ENCODE measurements at regions not wholly inside any gene's neighbourhood (a gene's known extent, or its start where the extent isn't known, plus 50 kb on each side); places are given as distances from the start of the nearest gene placed in this dataset.

DNA sequence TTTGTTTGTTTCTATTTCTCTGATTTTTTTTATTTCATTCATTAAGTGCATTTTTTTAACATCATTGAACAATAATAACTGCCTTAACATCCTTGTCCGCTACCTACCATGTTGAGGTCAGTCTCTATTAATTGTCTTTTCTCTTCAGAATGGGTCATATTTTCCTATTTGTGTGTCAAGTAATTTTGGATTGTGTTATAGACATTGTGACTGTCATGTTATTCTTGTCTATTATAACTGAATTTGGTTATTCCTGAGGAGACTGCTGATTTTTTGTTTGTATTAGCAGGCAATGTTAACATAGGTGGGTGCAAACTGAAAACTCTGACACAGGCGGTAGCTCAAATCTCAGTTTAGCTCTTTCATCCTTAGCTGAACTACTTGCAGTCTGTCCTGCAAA is 169.9 kb downstream of the DICER1 start:
- H3K79me2 ChIP-seq (ENCODE audit: insufficient read depth, low read depth, low read length), result no peaks in the 10 kb centered on the region
- no peaks in the 10 kb centered on the region for H3K9me3 ChIP-seq (ENCODE audit: low read length)
- no peak overlapping the region for H3K4me3 ChIP-seq (ENCODE audit: low read depth, low read length, poor library complexity, severe bottlenecking)
- H4K20me1 ChIP-seq (ENCODE audit: insufficient read depth, low read length), result no peaks in the 10 kb centered on the region
- no peak overlapping the region for H2AFZ ChIP-seq (ENCODE audit: low read length)
- H3K9me2 ChIP-seq (ENCODE audit: insufficient read depth, low read length), result no peaks in the 10 kb centered on the region
- POLR2A ChIA-PET, result interaction anchor here (0.6 kb wide), 1 partner anchor 9 kb away, joined by 3 read pairs; no protein-coding TSS in a partner anchor
- no TSS peak for BruUV-seq (replicated peaks)
- H3K4me1 ChIP-seq (ENCODE audit: insufficient read depth, low read length, poor library complexity, severe bottlenecking), result no peaks in the 10 kb centered on the region
- no peak overlapping the region for H3K27ac ChIP-seq (ENCODE audit: low read depth, low read length, poor library complexity, severe bottlenecking)
- CTCF ChIA-PET (ENCODE audit: unreplicated experiment), result no interaction called here
- intact Hi-C loops (cut with micrococcal nuclease; ENCODE audit: unreplicated experiment), result no loop called here
- no peaks in the 10 kb centered on the region for H3K36me3 ChIP-seq (ENCODE audit: insufficient read depth, low read length)
- H3K4me2 ChIP-seq (ENCODE audit: low read length), result no peak overlapping the region
- no peak for DNase-seq (ENCODE audit: low spot score)
- no peak for TF ChIP-seq EZH2phosphoT487 (IDR thresholded peaks at IDR 0.05; ENCODE audit: borderline replicate concordance, low read depth, low read length)
- no peak for TF ChIP-seq CTCF (conservative IDR thresholded peaks at IDR 0.05; ENCODE audit: low read length)

DNA sequence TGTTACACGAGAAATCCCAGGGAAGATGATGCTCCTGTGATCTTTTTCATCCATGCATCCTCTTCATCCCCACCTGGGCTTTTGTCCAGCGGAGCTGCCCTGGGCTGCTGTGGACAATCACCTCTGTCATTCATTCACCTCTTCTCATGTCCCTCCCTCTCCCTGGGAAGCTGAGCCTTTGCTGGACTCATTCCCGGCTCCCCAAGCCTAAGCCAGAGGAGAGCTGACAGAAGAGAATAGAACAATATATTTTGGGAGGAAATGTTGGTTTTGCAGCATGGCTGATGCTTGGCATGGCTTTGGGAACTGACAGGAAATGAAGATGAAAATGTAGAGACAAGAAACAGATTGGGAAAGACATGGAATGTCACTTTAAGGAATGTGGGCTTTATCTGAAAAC is 177.4 kb downstream of the DICER1 start:
- ChIA-PET CTCF (ENCODE audit: unreplicated experiment) (no interaction called here), POLR2A (no interaction called here)
- no peak overlapping the region for H2AFZ ChIP-seq (ENCODE audit: low read length)
- no peaks in the 10 kb centered on the region for H3K79me2 ChIP-seq (ENCODE audit: insufficient read depth, low read depth, low read length)
- no peak overlapping the region for H3K27ac ChIP-seq (ENCODE audit: low read depth, low read length, poor library complexity, severe bottlenecking)
- H3K36me3 ChIP-seq (ENCODE audit: insufficient read depth, low read length), result no peaks in the 10 kb centered on the region
- intact Hi-C loops (cut with micrococcal nuclease; ENCODE audit: unreplicated experiment), result no loop called here
- H3K4me1 ChIP-seq (ENCODE audit: insufficient read depth, low read length, poor library complexity, severe bottlenecking), result no peaks in the 10 kb centered on the region
- H4K20me1 ChIP-seq (ENCODE audit: insufficient read depth, low read length), result no peaks in the 10 kb centered on the region
- no peak overlapping the region for H3K4me2 ChIP-seq (ENCODE audit: low read length)
- no TSS peak for BruUV-seq (replicated peaks)
- no peak for TF ChIP-seq CTCF (conservative IDR thresholded peaks at IDR 0.05; ENCODE audit: low read length)
- DNase-seq (ENCODE audit: low spot score), result no peak
- no peaks in the 10 kb centered on the region for H3K9me2 ChIP-seq (ENCODE audit: insufficient read depth, low read length)
- no peaks in the 10 kb centered on the region for H3K9me3 ChIP-seq (ENCODE audit: low read length)
- no peak overlapping the region for H3K4me3 ChIP-seq (ENCODE audit: low read depth, low read length, poor library complexity, severe bottlenecking)

GRCh38 chr14:94977016-94977415 is 180.3 kb downstream of the DICER1 start:
- no peaks in the 10 kb centered on the region for H3K9me3 ChIP-seq (ENCODE audit: low read length)
- CTCF ChIA-PET (ENCODE audit: unreplicated experiment), result no interaction called here
- TF ChIP-seq CTCF (conservative IDR thresholded peaks at IDR 0.05; ENCODE audit: low read length) (no peak), EZH2phosphoT487 (IDR thresholded peaks at IDR 0.05; ENCODE audit: borderline replicate concordance, low read depth, low read length) (no peak)
- H3K36me3 ChIP-seq (ENCODE audit: insufficient read depth, low read length), result no peaks in the 10 kb centered on the region
- BruUV-seq (replicated peaks), result no TSS peak
- no peak overlapping the region for H3K4me2 ChIP-seq (ENCODE audit: low read length)
- no peak overlapping the region for H3K27ac ChIP-seq (ENCODE audit: low read depth, low read length, poor library complexity, severe bottlenecking)
- no peaks in the 10 kb centered on the region for H3K4me1 ChIP-seq (ENCODE audit: insufficient read depth, low read length, poor library complexity, severe bottlenecking)
- no peak overlapping the region for H2AFZ ChIP-seq (ENCODE audit: low read length)
- POLR2A ChIA-PET, result no interaction called here
- no peaks in the 10 kb centered on the region for H4K20me1 ChIP-seq (ENCODE audit: insufficient read depth, low read length)
- no peaks in the 10 kb centered on the region for H3K9me2 ChIP-seq (ENCODE audit: insufficient read depth, low read length)
- H3K79me2 ChIP-seq (ENCODE audit: insufficient read depth, low read depth, low read length), result no peaks in the 10 kb centered on the region
- intact Hi-C loops (cut with micrococcal nuclease; ENCODE audit: unreplicated experiment), result no loop called here
- no peak for DNase-seq (ENCODE audit: low spot score)
- no peak overlapping the region for H3K4me3 ChIP-seq (ENCODE audit: low read depth, low read length, poor library complexity, severe bottlenecking)

Data from OCI-LY7 (cell line).